ENCODE measurements at regions not wholly inside any gene's neighbourhood (a gene's known extent, or its start where the extent isn't known, plus 50 kb on each side); places are given as distances from the start of the nearest gene placed in this dataset.

DNA sequence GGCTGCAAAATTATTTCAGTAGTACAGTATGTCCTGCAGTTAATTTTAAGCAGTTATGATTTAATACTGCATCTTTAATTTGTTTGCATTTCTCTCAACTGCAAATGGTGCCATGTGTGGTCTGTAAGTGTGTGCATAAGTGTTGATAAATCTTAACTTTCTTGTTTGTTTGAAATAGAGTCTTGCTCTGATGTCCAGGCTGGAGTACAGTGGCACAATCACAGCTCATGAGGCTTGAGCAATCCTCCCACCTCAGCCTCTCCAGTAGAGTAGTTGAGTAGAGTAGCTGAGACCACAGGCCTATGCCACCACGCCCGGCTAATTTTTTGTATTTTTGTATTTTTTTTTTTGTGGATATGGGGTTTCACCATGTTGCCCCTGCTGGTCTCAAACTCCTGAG, 322.5 kb upstream of the NR3C2 start:
- DNase-seq (ENCODE audit: low read depth in 2 of 2) = no peak

DNA sequence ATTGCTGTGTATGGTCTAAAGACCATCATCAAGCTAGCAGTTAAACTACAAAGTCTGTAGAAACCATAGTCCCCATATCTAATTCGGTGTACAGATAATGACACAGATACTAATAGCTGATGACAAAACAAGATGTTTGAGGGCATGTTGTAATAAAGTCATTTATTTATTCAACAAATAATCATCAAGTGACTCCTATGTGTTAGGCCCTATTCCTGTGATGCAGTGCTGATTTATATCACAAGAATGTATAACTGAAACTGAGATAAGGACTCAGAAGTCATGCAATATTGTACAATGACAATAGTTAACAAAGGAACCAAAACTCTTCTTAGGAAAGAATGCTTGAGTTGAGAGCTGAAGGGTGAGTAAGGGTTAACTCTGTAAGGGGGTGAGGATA, 315.0 kb upstream of the NR3C2 start:
- no peak for DNase-seq (ENCODE audit: low read depth in 2 of 2)

DNA sequence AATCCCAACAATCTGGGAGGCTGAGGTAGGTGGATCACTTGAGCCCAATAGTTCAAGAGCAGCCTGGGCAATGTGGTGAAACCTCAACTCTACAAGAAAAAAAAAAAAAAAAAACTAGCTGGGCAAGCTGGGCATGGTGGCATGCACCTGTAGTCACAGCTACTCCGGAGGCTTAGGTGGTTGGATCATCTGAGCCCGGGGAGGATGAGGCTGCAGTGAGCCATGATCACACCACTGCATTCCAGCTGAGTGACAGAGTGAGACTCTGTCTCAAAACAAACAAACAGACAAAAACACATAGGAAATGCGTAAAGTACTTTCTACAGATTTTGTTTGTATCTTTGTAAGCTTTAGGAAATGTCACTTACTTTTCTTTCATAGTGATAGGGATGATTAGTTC, 307.2 kb upstream of the NR3C2 start:
- DNase-seq (ENCODE audit: low read depth in 2 of 2) = no peak

DNA sequence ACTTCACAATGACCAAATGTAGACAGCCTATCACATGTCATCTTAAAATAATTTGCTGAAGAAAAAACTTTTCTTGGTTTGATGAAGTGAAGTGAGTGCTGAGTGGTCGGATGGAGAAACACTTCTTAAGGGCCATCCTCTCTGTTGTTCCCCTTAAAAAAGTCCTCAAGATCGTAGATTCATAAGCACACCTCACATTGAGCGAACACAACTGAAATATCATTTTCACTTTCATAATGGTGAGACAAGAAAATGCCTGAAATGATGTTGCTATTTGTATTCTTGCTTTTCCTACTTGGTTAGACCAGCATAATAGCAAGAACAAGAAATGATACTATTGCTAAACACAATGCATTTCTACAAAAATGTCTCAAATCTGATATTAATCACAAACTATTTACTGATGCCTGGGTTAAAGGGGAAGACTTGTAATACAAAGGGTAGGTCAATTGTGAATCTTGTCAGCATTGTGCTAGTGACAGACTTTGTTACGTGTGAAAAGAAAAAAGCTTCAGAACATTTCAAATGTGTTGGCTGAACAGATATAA, 305.6 kb upstream of the NR3C2 start:
- DNase-seq (ENCODE audit: low read depth in 2 of 2) = no peak

DNA sequence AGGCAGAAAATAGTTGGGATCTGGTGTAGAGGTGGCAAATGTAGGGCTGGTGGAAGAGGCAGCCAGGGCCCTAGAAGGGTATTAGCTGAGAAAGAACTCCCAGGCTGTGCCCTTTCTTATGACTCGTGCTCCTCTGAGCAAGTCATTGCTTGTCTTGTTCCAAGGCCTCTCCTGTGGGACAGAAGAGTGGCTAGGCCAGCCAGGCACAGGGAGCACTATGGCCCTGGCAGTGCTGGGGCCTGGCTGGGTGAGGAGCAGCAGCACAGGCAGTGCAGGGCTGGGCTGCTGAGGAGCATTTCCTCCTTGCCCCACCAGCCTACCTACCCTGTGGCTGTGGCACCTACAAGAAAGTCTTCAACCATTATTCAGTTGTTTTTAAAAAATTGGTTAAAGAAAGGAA, 298.5 kb upstream of the NR3C2 start:
- no peak for DNase-seq (ENCODE audit: low read depth in 2 of 2)

DNA sequence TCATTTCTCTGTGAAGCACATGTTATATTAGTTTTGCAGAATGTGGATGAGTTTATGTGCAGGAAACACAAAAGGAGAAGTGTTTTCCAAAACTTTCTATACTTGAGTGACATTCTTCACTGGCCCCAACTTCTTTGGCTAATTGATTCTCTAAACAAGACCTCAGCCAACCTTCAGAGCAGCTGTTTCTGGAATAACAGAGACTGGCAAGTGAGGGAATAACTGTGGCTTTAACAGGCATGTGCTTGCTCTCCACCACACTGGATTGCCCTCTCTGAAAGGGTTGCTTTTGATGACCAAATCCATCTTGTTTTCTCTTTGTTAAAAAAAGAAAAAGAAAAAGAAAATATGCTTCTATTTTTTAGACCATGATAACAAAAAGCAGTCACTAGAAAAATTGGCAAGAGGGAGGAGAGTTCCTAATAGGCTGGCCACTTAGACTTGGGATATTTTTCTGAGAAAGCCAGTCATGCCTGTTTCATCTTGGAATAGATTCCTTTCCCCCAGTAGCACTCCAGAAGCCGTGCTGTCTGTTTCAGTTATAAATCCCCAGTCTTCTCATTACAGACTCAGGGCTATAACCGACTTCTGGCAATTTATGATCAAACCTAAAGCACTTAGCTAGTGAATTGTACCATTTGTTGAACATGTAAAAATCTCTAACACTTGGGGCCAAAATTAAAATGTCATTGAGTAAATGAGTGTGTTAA, 295.0 kb upstream of the NR3C2 start:
- no peak for DNase-seq (ENCODE audit: low read depth in 2 of 2)

DNA sequence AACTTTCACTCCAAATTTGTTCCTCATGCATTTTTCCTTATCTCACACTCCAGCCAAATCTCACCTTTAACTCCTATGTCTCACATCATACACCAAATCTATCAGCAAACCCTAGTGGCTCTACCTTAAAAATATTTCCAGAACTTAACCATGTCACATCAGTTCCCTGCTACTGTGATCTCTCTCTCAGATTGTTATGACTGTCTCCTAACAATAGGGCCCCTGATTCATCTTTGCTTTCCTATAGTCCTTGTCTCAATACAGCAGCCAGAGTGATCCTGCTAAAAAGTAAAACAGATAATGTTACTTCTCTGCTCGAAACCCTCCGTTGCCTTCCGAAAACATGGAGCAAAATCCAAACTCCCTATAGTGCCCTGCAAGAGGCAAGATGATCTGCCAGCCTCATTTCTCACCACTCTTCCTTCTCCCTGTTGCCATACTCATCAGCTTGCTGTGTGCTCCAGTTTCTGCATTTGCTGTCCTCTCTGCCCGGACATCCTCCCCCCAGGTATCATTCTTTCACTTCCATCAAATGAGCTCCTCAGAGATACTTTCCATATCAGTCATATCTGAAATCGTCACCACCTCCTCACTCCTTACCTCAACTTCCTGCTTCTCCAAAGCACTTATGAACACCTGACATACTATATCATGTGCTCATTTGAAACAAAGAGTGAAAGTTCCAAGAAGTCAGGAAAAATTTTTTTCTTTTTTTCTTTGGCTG, 293.4 kb upstream of the NR3C2 start:
- no peak for DNase-seq (ENCODE audit: low read depth in 2 of 2)

DNA sequence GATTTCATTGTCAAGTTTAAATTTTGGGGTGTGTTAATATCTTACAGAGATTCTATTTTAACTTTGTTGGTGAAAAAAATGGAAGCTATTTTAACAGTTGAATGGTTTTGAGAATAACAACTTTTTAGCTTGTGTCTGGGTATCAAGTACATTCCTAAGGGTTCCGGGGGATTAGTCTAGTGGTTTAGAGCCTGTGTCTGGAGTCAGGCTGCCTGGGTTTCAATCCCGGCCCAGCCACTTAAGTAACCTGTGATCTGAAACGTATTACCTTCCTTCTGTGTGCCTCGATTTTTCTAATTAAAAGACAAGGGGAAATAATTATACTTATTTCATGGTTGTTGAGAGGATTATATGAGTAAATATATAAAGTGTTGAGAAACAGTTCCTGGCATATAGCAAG, 288.6 kb upstream of the NR3C2 start:
- DNase-seq (ENCODE audit: low read depth in 2 of 2) = no peak

DNA sequence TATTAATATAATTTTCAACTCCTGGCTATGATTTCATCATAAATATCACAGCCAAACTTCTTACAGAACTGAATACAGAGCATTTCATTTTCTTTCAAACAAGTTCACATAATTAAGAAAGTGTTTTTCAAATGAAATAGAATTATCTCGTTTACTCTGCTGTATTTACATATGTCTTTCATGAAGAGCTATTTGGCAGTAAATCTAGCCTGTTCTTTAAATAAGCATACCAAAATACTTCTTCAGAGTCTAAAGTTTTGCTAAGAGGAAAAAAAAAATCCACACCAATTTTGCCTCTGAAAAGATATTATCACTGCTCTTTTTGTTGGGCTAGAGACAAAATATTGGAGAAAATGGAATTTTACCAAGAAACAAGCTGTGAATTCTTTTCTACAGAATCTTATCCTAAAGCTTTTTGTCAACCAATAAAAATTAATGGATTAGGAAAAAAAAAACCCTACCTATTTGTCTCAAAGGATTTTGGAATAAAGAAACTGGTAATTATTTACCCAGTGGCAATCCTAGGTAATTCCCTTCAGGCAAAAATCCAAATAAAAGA, 287.9 kb upstream of the NR3C2 start:
- no peak for DNase-seq (ENCODE audit: low read depth in 2 of 2)

DNA sequence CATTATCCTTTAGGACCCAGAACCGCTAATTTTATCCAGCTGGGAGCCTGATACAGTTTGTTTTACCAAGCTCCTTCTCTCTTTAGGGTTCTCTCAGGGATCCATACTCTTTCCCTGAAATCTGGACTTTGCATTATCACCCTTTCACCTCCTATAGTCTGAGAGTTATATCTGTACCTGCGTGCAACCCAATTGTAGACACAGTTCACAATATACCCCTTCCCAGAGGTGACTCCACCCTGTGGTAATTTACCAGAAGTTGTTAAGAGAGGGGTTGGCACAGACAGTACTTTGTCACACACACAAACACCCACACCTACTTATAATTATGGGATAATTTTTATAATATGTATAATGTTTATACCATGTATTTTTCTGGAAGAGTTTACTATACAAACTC, 275.8 kb upstream of the NR3C2 start:
- DNase-seq (ENCODE audit: low read depth in 2 of 2) = no peak

DNA sequence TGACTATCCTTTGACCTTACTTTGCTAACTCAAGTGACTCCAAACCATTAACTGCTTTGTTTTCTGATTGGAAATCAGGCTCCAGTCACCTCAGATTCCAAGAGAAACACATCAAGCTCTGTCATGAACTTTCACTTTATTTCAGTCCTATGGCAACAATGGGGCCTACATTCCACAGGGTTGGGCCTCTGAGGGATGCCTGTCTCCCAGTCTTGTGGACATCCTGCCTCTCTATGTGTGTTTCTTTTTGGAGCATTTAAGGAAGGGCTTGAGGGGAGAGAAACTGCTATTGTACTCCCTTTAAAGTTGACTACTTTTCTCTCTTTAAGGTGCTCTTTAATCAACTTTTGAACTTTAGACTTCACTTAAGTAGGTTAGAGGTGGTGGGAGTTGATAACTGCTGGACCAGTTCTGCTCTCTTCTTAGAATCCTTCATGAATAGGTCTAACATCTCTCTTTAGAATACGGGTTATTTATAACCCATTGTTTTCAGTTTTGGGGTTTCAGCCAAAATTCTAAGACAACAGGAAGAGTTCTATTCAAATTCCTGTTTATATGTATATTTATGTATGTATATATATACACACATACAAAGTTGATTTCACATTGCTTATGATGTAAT, 274.3 kb upstream of the NR3C2 start:
- DNase-seq (ENCODE audit: low read depth in 2 of 2) = no peak

DNA sequence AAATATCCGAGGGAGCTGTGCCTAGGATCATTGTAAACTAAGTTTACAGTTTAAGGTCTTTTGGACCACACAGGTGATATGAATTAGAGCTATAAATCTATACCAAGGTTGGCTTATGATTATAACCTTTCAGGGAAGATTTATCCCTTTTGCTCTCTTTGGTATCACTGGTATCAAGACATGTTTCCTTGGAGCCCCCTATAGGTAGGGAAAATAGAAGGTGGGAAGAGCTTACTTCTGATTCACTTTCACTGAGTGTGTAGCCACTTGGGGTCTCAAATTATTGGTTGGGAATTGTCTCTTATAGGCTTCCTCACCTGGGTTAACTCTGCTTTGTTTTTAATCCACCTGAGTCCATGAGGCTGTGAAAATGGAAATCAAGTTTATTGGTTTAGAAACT, 262.1 kb upstream of the NR3C2 start:
- no peak for DNase-seq (ENCODE audit: low read depth in 2 of 2)

DNA sequence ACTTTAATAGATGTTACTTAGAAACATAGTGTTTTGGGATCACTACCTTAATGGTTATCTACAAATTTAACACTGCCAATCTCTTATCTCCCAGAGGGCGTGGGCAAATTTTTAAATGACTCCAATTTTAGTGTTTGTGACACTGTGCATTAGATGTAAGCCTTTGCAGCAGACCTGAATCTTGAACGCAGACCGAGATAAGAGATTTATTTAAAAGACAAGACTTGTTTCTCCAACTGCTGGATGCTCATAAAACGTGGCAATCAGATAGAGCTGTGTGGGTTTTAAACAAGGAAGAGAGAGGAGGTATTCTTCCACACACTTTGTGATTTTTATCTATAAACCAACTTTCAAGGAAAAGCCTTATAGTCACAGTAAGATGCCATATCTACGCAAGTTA, 252.5 kb upstream of the NR3C2 start:
- DNase-seq (ENCODE audit: low read depth in 2 of 2) = no peak

DNA sequence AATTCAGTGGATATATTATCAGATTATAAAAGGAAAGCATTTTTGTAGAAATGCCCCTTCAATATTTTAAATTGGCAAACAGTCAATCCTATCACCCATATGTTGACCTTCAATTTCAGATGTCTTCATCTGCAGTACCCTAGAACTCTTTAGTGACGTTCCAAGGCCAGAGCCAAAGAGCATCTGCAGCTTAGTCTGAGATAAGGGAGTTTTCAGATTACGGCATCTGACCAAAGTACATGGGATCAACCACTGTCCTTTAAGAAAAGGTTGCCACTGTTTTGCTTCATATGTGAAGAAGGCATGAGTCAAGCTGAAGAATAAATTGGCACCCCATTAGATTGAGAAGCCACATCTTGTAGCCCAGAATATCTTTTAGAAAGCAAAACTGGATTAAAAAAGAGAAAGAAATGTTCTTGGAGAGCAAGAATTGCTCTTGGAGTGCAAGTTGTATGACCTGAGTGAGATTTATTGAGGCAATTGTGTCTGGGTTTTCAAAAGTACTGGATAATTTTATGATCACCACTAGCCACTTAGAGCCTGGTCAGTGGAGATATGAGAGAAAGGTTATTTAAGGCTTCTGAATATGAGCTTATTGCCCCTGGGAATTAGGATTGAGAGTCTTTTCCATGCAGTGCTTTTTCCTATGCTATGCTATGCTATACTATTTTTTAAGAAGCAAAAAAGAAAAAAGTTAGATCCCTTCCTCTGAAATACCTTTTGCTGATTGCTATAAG, 251.9 kb upstream of the NR3C2 start:
- no peak for DNase-seq (ENCODE audit: low read depth in 2 of 2)

DNA sequence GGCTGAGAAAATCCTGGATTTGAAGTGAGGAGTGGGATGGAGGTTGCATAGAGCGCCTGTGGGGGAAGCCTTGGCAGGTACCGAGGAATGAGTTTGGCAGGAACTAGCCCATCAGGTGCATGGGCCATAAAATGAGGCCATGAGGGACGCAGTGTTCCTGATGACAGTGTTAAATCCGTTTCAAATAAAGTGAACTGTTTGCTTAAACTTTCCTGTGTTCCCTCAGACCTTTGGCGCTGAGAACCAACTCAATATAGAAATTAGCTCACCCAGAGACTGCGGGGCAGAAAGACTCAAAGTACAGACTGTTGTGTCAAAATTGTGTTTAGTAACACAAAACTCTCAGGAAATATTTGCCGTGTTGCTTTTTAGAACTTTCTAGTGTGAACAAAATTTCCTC, 250.0 kb upstream of the NR3C2 start:
- no peak for DNase-seq (ENCODE audit: low read depth in 2 of 2)

DNA sequence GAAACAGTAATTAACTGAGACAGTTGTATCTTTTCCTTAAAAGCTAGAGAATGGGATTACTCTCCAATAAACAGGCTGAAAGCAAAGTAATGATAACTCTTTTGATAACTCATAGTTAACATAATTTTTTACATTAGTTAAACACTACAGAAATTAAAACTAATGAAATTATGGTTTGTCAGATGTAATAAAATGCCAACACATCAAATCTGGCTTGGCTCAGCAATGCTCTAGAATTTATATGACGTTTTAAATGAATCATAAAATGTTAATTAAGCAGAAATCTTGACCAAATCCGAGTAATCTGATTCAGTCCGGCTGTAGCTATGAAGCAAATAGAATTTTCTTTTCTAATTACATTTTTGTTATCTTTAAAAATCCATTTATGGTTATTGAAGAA, 244.2 kb upstream of the NR3C2 start:
- no peak for DNase-seq (ENCODE audit: low read depth in 2 of 2)

DNA sequence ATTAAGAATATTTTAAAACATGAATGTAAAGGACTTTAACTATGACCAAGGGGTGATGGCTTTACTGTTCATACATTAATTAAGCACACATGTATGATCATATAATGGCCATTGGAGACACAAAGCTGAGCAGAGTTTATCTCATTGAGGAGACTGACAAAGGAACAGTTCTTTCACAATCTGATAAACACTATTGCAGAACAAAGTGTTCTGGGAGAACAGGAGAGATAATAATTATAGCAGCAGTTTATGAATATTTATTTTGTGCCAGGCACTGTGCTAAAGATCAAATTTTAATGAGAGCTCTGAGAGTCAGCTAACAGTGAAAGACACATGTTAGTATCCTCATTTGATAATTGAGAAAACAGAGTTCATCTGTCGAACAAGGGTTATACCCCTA, 242.4 kb upstream of the NR3C2 start:
- no peak for DNase-seq (ENCODE audit: low read depth in 2 of 2)

DNA sequence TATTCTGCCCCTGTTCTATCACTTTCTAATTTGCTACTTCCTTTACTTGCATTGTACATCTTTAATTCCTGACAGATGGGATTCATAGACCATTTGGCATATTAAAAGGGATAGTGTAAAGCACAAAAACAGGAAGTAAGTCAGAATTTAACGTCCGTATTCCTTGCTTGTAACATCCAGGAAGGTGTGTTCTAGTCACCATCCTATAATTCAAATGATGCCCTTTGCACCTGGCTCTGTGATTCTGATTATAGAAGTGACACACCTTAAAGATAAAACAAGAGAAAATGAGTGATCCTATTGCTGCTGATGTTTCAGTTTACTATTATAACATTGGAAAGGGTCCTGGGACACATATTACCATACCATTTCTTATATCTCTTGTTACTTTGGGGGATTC, 238.7 kb upstream of the NR3C2 start:
- no peak for DNase-seq (ENCODE audit: low read depth in 2 of 2)

DNA sequence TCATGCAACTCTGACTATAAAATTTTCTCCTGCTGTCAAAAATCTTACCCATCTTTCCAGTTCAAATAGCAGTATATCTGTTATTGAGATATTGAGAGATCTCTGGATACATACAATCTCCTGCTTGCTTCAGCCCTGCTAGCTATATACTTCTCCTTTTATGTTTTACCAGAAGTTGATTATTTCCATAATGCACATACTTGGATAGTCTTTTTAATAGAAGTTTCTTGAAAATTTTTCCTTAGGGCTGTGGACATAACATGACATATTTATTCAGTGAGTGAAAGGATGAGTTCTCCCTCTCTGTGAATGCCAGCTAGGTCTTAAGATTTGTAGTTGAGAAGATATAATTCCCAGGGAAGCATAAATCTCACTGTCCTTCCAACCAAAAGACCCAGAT, 234.1 kb upstream of the NR3C2 start:
- no peak for DNase-seq (ENCODE audit: low read depth in 2 of 2)

DNA sequence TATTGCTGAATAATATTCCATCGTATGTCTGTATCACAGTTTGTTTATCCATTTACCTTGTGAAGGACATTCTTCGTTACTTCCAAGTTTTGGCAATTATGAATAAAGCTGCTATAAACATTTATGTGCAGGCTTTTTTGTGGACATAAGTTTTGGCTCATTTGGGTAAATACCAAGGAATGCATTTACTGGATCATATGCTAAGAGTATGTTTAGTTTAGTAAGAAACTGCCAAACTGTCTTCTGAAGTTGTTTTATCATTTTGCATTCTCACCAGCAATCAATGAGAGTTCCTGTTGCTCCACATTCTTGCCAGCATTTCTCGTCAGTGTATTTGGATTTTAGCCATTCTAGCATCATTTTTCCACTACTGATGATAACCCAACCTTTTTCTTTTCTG, 232.7 kb upstream of the NR3C2 start:
- DNase-seq (ENCODE audit: low read depth in 2 of 2) = no peak

DNA sequence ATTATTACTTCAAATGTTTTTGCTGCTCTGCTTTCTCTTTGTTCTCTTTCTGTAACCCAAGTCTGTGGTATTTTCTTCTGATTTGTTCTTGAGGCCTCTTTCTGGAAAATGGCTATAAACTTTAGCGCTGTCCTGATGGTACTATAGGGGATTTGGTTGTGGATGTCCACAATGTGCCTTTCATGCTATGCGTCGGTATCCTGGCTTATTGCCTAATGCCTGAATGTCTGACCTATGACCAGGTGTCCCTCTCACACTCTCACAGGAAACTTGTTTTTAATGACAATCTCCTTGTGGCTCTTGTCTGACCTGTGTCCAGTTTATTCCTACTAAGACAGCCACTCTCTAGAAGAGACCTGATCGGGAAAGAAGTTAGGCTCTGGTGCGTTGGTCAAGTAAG, 222.4 kb upstream of the NR3C2 start:
- DNase-seq (ENCODE audit: low read depth in 2 of 2) = no peak

DNA sequence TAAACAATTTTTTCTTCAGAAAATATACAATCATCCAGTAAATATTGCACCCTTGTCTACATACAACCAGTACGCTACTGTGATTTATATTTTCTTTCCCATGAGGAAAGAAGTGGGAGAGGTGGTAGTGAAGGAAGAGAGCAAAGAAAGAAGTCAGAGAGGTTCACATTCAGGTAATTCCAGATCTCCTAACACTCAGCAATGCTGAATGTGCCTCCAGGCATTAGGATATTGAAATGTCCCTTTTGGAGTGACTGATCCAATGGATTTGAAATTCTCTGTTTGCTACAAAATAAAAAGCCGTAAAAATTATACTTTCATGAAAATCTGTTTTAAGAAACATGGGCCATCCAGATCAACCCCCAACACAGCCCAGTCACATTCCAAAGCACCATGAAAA, 211.9 kb upstream of the NR3C2 start:
- DNase-seq (ENCODE audit: low read depth in 2 of 2) = no peak
